Right lobe of liver (tissue), 6 donors: ENCODE measurements at regions not wholly inside any gene's neighbourhood (a gene's known extent, or its start where the extent isn't known, plus 50 kb on each side); places are given as distances from the start of the nearest gene placed in this dataset.

ENCODE experiments used
- ATAC-seq, 4 donors: fragments of 200-7000 bp; cut with Tn5 transposase; one replicate each; pipeline ENCODE4 v1.9.1; 2020; ENCODE audit warnings: mild to moderate bottlenecking in 4 of 4, moderate library complexity in 4 of 4
- DNase-seq, 3 donors: peaks; one replicate each; pipeline ENCODE4 v3.0.0-alpha.2; 2020
- H3K27ac ChIP-seq, 3 donors: fragments of 200-600 bp; one replicate each; pipeline ENCODE4 v1.8.0; 2022
- H3K27me3 ChIP-seq, 2 donors: fragments of 200-600 bp; one replicate each; pipeline ENCODE4 v1.8.0; 2022
- H3K36me3 ChIP-seq, 4 donors: fragments of 200-600 bp; sonication (generic) in 1 of 4; one replicate each; pipeline versions ENCODE4 v1.5.1 to v1.8.0; 2017 to 2022; ENCODE audit warnings: control low read depth in 1 of 4
- H3K4me1 ChIP-seq, 4 donors: fragments of 200-600 bp; sonication (generic) in 1 of 4; one replicate each; pipeline versions ENCODE4 v1.5.1 to v1.8.0; 2017 to 2022; ENCODE audit warnings: control low read depth in 1 of 4
- H3K4me3 ChIP-seq, 3 donors: fragments of 200-600 bp; one replicate each; pipeline ENCODE4 v1.8.0; 2022
- H3K9me3 ChIP-seq, 4 donors: fragments of 200-600 bp; sonication (generic) in 1 of 4; one replicate each; pipeline versions ENCODE4 v1.5.1 to v1.8.0; 2017 to 2022; ENCODE audit warnings: control low read depth in 1 of 4
- POLR2A ChIP-seq: fragments of 450-650 bp; IDR thresholded peaks from one replicate; pipeline ENCODE4 v1.6.1; 2017; ENCODE audit warnings: antibody characterized with exemption, mild to moderate bottlenecking
- WGBS: methylation state at CpG from one replicate; pipeline ENCODE4 v1.1.6; 2018; ENCODE audit warnings: low coverage, low lambda C conversion rate; ENCODE audit not compliant: insufficient coverage; ENCODE audit errors: missing lambda C conversion rate; 5-methylcytosine and 5-hydroxymethylcytosine counted together
- intact Hi-C, 2 donors: fragments of 100-400 bp; cut with DNase I; formaldehyde crosslinking; loops; one replicate each; pipeline versions ENCODE4 v1.11.2 to v1.14.1; 2022
- TF ChIP-seq, protein P1 (sequence below), 4 donors: fragments of 200-600 bp in 3 of 4; fragments of 450-650 bp in 1 of 4; IDR thresholded peaks; one replicate each; pipeline versions ENCODE4 v1.5.1 to v1.8.0; 2016 to 2022; ENCODE audit warnings: antibody characterized with exemption in 4 of 4, mild to moderate bottlenecking in 2 of 4
- donor health status: DM: no; HTN: yes; CAD: no.
- donor health status: DM: no; HTN: no; CAD: no.
- donor health status: DM: no; HTN: no; CAD: no.
- donor health status: DM: no; HTN: yes; CAD: no.
- donor health status: DM: no; HTN: yes; CAD: no.

DNA sequence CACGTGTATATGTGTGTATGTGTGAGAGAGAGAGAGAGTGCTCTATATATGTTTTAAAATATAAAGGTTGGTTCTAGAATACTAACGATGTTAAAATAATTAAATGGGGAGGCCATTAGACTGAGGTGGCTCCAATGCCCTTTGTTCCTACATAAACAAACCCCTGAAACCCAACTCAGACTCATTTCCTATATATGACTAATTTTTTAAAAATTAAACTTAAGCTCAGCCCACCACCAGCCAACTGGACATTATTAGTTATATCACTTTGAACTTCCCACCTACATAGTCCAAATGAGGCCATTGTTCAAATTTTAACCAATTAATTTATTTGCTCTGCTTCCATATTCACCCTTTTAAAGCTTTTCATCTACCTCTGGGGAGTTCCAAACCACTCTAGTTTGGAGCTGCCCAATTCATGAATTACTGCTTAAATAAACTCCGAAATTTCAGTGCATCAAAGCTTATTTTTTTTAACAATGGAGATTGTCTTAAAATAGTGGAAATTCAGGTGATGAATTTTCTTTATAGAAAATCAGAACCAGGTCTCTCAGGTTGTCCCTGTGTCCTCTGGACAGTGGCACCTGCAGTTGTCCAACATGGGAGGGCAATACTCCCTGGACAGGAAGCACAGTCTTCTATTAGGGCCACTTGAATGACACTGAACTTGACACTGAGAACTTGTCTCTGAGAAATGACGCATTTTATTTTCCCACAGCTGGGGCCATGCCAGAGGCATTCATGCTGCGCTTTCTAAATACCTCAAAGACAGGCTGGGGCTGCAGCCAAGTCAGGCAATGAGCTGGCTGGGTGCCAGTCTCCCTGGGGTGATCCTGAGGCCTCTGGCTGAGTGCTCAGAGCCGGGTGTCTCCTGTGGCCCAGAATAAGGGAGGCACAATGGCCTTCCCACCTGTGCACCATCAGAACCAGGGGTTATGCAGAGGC is 109.5 kb upstream of the TMEM72 start:
- TF ChIP-seq, protein P1, sequence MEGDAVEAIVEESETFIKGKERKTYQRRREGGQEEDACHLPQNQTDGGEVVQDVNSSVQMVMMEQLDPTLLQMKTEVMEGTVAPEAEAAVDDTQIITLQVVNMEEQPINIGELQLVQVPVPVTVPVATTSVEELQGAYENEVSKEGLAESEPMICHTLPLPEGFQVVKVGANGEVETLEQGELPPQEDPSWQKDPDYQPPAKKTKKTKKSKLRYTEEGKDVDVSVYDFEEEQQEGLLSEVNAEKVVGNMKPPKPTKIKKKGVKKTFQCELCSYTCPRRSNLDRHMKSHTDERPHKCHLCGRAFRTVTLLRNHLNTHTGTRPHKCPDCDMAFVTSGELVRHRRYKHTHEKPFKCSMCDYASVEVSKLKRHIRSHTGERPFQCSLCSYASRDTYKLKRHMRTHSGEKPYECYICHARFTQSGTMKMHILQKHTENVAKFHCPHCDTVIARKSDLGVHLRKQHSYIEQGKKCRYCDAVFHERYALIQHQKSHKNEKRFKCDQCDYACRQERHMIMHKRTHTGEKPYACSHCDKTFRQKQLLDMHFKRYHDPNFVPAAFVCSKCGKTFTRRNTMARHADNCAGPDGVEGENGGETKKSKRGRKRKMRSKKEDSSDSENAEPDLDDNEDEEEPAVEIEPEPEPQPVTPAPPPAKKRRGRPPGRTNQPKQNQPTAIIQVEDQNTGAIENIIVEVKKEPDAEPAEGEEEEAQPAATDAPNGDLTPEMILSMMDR (IDR thresholded peaks at IDR 0.05) = no peak
- no peak for TF ChIP-seq POLR2A
- peak; percentile 95 to 98 (median 96) for ATAC-seq
- Histone ChIP-seq H3K9me3 (no peaks in the 10 kb centered on the region), H3K4me3 (no peak overlapping the region), H3K36me3 (no peaks in the 10 kb centered on the region), H3K4me1 (peaks cover 0 to 6% (median 0%) of the 10 kb centered on the region in 4 donors), H3K27ac (peak overlapping the region in 1 of 3 donors; percentile 11), H3K27me3 (no peaks in the 10 kb centered on the region)
- peak; percentile 90 to 96 (median 93) for DNase-seq
- WGBS = 62% methylated on average over 4 of the region's 6 CpGs
- intact Hi-C loops = no loop called here

DNA sequence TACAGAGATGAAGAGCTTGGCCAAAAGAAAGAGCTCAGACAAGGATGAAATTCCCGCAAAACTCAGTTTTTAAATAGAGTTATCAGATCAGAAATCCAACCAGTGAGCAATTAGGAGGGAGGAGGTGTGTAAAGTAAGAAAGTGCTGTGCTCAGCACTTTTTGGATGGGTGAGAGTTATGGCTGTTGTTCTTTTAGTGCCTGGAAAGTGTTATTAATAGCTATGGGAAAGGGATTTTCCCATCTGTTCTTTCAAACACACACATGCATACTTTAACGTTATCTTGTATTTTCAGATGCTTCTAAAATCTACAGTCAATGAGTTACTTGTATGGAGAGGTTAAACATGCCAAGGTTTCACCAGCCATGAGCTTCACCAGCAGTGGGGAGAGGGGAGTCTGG is 107.3 kb upstream of the TMEM72 start:
- no peak overlapping the region for H3K27ac ChIP-seq
- TF ChIP-seq, protein P1 (IDR thresholded peaks at IDR 0.05) = no peak
- TF ChIP-seq POLR2A = no peak
- H3K27me3 ChIP-seq = no peaks in the 10 kb centered on the region
- no peaks in the 10 kb centered on the region for H3K9me3 ChIP-seq
- ATAC-seq = no peak
- 73% methylated on average over 2 of the region's 2 CpGs for WGBS
- no peaks in the 10 kb centered on the region for H3K36me3 ChIP-seq
- no peak overlapping the region for H3K4me3 ChIP-seq
- intact Hi-C loops = no loop called here
- peaks cover 0 to 6% (median 0%) of the 10 kb centered on the region in 4 donors for H3K4me1 ChIP-seq
- DNase-seq = no peak

DNA sequence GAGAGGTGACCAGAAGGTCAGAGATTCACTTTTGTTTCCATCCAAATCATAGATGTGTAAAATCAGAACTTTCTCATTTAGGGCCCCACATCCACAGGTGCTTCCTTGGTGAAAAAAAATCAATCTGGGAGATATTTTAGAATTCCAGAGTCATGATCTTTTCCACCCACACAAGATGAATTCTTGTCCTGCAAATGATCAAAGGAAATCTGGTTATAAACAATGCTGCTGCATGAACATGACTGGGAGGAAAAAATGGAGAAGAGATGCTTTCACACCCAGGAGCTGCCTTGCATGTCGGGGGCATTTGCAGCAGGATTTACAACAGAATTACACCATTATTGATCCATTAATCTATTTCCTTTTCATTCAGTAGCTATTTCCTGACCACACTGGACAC is 106.5 kb upstream of the TMEM72 start:
- intact Hi-C loops = no loop called here
- H3K4me1 ChIP-seq = peaks cover 0 to 6% (median 0%) of the 10 kb centered on the region in 4 donors
- no peaks in the 10 kb centered on the region for H3K9me3 ChIP-seq
- no peak for TF ChIP-seq POLR2A
- TF ChIP-seq, protein P1 (IDR thresholded peaks at IDR 0.05) = no peak
- H3K27me3 ChIP-seq = no peaks in the 10 kb centered on the region
- DNase-seq (no peak), ATAC-seq (no peak)
- no peak overlapping the region for H3K4me3 ChIP-seq
- no peaks in the 10 kb centered on the region for H3K36me3 ChIP-seq
- 60% methylated on average over 1 of the region's 1 CpG for WGBS
- no peak overlapping the region for H3K27ac ChIP-seq

DNA sequence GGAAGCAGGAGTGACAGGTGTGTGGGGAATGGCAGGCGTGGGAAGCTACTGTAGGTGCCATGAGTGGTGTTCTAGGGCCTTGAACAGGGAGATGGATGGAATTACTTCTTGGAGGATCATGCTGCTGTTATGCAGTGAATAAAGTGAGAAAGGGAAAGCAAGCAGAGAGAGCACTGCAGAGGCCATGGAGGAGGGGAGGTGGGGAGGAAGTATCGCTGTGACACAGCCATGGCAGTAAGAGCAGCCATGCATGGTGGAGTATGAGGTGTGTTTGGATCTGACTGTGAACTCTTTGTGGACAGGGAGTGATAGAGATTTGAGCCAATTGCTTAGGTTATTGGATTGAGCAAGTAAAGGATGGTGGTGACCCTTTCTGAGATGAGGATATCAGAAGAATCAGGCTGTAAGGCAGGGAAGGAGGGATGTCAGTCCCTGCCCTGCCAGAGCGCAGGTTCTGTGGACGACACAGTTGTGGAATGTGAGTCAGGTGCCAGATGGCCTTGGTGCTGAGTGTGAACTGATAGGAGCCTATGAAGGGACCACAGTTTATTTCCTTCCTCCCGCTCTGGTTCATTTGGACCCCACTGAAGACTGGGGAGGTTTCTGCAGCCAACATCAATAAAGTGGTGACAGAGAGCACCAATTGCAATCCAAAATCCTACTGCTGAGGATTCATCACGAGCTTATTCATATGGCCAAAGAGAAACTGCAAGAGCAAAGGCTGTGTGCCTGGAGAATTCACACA is 105.5 kb upstream of the TMEM72 start:
- H3K27me3 ChIP-seq = no peaks in the 10 kb centered on the region
- ATAC-seq (peak in 1 of 4 donors; percentile 9), DNase-seq (no peak)
- TF ChIP-seq POLR2A = no peak
- TF ChIP-seq, protein P1 (IDR thresholded peaks at IDR 0.05) = no peak
- intact Hi-C loops = no loop called here
- H3K4me3 ChIP-seq = no peak overlapping the region
- H3K36me3 ChIP-seq = no peaks in the 10 kb centered on the region
- H3K4me1 ChIP-seq = peaks cover 0 to 6% (median 0%) of the 10 kb centered on the region in 4 donors
- no peak overlapping the region for H3K27ac ChIP-seq
- 51% methylated on average over 6 of the region's 6 CpGs for WGBS
- no peaks in the 10 kb centered on the region for H3K9me3 ChIP-seq
